ENCODE measurements at regions not wholly inside any gene's neighbourhood (a gene's known extent, or its start where the extent isn't known, plus 50 kb on each side); places are given as distances from the start of the nearest gene placed in this dataset.

- H3K9ac ChIP-seq (replicated peaks in 1 of 4; ENCODE audit: extremely low read depth in 1 of 4, low read depth in 3 of 4, low read length in 3 of 4), result no peak overlapping the region
- H2BK20ac ChIP-seq (ENCODE audit: low read length), result no peak overlapping the region
- no peak for FAIRE-seq
- H2BK15ac ChIP-seq (ENCODE audit: low read length), result no peak overlapping the region
- H3K14ac ChIP-seq (ENCODE audit: insufficient read length), result no peak overlapping the region
- no peaks in the 10 kb centered on the region for H3K9me3 ChIP-seq (ENCODE audit: insufficient read depth in 2 of 2, low read depth in 1 of 2, low read length in 1 of 2)
- H3K27me3 ChIP-seq (replicated peaks in 1 of 4; ENCODE audit: control insufficient read depth in 3 of 4, extremely low read depth in 1 of 4, insufficient read depth in 3 of 4, low read length in 3 of 4), result no peaks in the 10 kb centered on the region
- H4K8ac ChIP-seq (ENCODE audit: extremely low read depth, insufficient read depth, low read length), result no peak overlapping the region; the same call in 1 of the 2 replicates
- H3K79me1 ChIP-seq (ENCODE audit: low read depth, low read length), result no peaks in the 10 kb centered on the region
- no peak overlapping the region for H3K4me3 ChIP-seq (ENCODE audit: extremely low read depth in 1 of 4, insufficient read depth in 2 of 4, low read depth in 3 of 4, low read length in 4 of 4)
- 86% methylated on average over 15 of the region's 15 CpGs; no CpG with 5 or more reads in 1 of the 2 experiments for WGBS, 2 experiments (ENCODE audit: extremely low coverage in 1 of 2, insufficient coverage in 1 of 2, insufficient read length in 1 of 2, insufficient replicate concordance in 2 of 2, low coverage in 1 of 2, low lambda C conversion rate in 2 of 2, missing lambda C conversion rate in 1 of 2)
- H3K79me2 ChIP-seq (ENCODE audit: control insufficient read depth in 1 of 2, insufficient read depth in 2 of 2, low read length in 2 of 2), result no peaks in the 10 kb centered on the region
- ChIA-PET POLR2A (ENCODE audit: partially characterized antibody) (no interaction called here), CTCF (ENCODE audit: partially characterized antibody) (no interaction called here)
- no peak overlapping the region for H3K23ac ChIP-seq (ENCODE audit: insufficient read length)
- H3K36me3 ChIP-seq (ENCODE audit: control insufficient read depth in 2 of 4, insufficient read depth in 4 of 4, low read length in 3 of 4), result no peaks in the 10 kb centered on the region
- H2BK5ac ChIP-seq (ENCODE audit: low read depth, low read length), result no peak overlapping the region
- H3K4me1 ChIP-seq (replicated peaks in 1 of 4; ENCODE audit: control insufficient read depth in 3 of 4, insufficient read depth in 4 of 4, low read length in 3 of 4), result no peaks in the 10 kb centered on the region
- H4K20me1 ChIP-seq (replicated peaks in 1 of 2; ENCODE audit: control insufficient read depth in 1 of 2, insufficient read depth in 2 of 2, low read length in 2 of 2), result no peaks in the 10 kb centered on the region
- H3K4ac ChIP-seq (replicated peaks; ENCODE audit: insufficient read length, low read depth, low read length), result no peak overlapping the region
- H3K4me2 ChIP-seq (ENCODE audit: insufficient read depth in 1 of 2, low read depth in 2 of 2, low read length in 2 of 2), result no peak overlapping the region
- H3K18ac ChIP-seq (ENCODE audit: extremely low read depth, low read length), result no peak overlapping the region
- no peak overlapping the region for H4K5ac ChIP-seq (ENCODE audit: insufficient read length, low read depth, low read length)
- H2AFZ ChIP-seq (ENCODE audit: low read length), result peak overlapping the region; percentile 31; the same call in 1 of the 2 replicates
- no peak overlapping the region for H2BK120ac ChIP-seq (replicated peaks; ENCODE audit: low read depth, low read length)
- no peak overlapping the region for H3K27ac ChIP-seq (ENCODE audit: low read depth, low read length)
- H2AK5ac ChIP-seq (ENCODE audit: low read depth, low read length), result no peak overlapping the region
- H4K91ac ChIP-seq (replicated peaks; ENCODE audit: insufficient read length, low read length), result no peak overlapping the region
- TF ChIP-seq BRCA1 (IDR thresholded peaks at IDR 0.05; ENCODE audit: low read depth, low read length) (no peak), JUND (IDR thresholded peaks at IDR 0.05; ENCODE audit: low read length) (no peak), CBX5 (IDR thresholded peaks at IDR 0.05; ENCODE audit: low read depth, low read length) (no peak), KDM5A (IDR thresholded peaks at IDR 0.05; ENCODE audit: low read length) (no peak), RFX5 (IDR thresholded peaks at IDR 0.05; ENCODE audit: borderline replicate concordance, low read depth, low read length) (no peak)
- no peaks in the 10 kb centered on the region for H3K23me2 ChIP-seq (ENCODE audit: low read depth, low read length)
- H2BK12ac ChIP-seq (ENCODE audit: low read depth, low read length), result no peak overlapping the region
- no peak for DNase-seq (ENCODE audit: low read depth in 1 of 2, low spot score in 2 of 2)
- no peak overlapping the region for H3K56ac ChIP-seq (replicated peaks; ENCODE audit: insufficient read length, low read depth, low read length)
Measured at GRCh38 chr5:5605170-5605764, 182.8 kb downstream of the ICE1 start.

All from H1 (cell line).